H9 (cell line): ENCODE measurements at regions not wholly inside any gene's neighbourhood (a gene's known extent, or its start where the extent isn't known, plus 50 kb on each side); places are given as distances from the start of the nearest gene placed in this dataset.

Experiments
- DNase-seq: peaks from one replicate; pipeline ENCODE4 v3.0.0-alpha.2; 2017
- H2AFZ ChIP-seq: one replicate; pipeline ENCODE4 v1.6.1; 2013; ENCODE audit warnings: mild to moderate bottlenecking, low read length, control low read depth, moderate library complexity
- H2AK5ac ChIP-seq: 2 replicates; pipeline ENCODE4 v1.6.1; 2013; ENCODE audit warnings: low read length, control low read depth, mixed read lengths; ENCODE audit not compliant: insufficient read length
- H2BK120ac ChIP-seq: one replicate; pipeline ENCODE4 v1.6.1; 2013; ENCODE audit warnings: low read depth, mild to moderate bottlenecking, low read length, control low read depth, inconsistent platforms; ENCODE audit not compliant: poor library complexity, severe bottlenecking
- H2BK12ac ChIP-seq: 2 replicates; pipeline ENCODE4 v1.6.1; 2013; ENCODE audit warnings: low read length, control low read depth, mixed read lengths, low read depth; ENCODE audit not compliant: insufficient read length
- H2BK15ac ChIP-seq: 2 replicates; pipeline ENCODE4 v1.6.1; 2013; ENCODE audit warnings: low read depth, low read length, control low read depth
- H2BK20ac ChIP-seq: one replicate; pipeline ENCODE4 v1.6.1; 2013; ENCODE audit warnings: low read depth, mild to moderate bottlenecking, low read length, control low read depth, inconsistent platforms; ENCODE audit not compliant: poor library complexity, severe bottlenecking
- H2BK5ac ChIP-seq: 2 replicates; pipeline ENCODE4 v1.6.1; 2013; ENCODE audit warnings: low read length, control low read depth, mixed read lengths; ENCODE audit not compliant: insufficient read length
- H3K14ac ChIP-seq: 2 replicates; pipeline ENCODE4 v1.6.1; 2013; ENCODE audit warnings: low read length, control low read depth; ENCODE audit not compliant: insufficient read depth
- H3K18ac ChIP-seq: 2 replicates; pipeline ENCODE4 v1.6.1; 2013; ENCODE audit warnings: low read depth, mild to moderate bottlenecking, mixed read lengths, low read length, control low read depth; ENCODE audit not compliant: insufficient read length
- H3K23ac ChIP-seq: 2 replicates; pipeline ENCODE4 v1.6.1; 2013; ENCODE audit warnings: low read length, control low read depth, mixed read lengths, low read depth; ENCODE audit not compliant: insufficient read length
- H3K23me2 ChIP-seq: 2 replicates; pipeline ENCODE4 v1.6.1; 2013; ENCODE audit warnings: low read depth, mild to moderate bottlenecking, mixed read lengths, low read length, control low read depth; ENCODE audit not compliant: insufficient read length, poor library complexity, severe bottlenecking
- H3K27ac ChIP-seq: 2 replicates; pipeline ENCODE4 v1.5.1; 2013; ENCODE audit warnings: low read length, control low read depth, mixed read lengths, low read depth; ENCODE audit not compliant: insufficient read length
- H3K27me3 ChIP-seq: 2 replicates; pipeline ENCODE4 v1.6.1; 2013; ENCODE audit warnings: low read length, control low read depth, inconsistent platforms; ENCODE audit not compliant: insufficient read depth
- H3K4ac ChIP-seq: 2 replicates; pipeline ENCODE4 v1.6.1; 2013; ENCODE audit warnings: low read depth, mild to moderate bottlenecking, control low read depth, inconsistent platforms, low read length, moderate library complexity
- H3K4me1 ChIP-seq: 2 replicates; pipeline ENCODE4 v1.6.1; 2013; ENCODE audit warnings: low read length, control low read depth, inconsistent platforms; ENCODE audit not compliant: insufficient read depth
- H3K4me2 ChIP-seq: 2 replicates; pipeline ENCODE4 v1.6.1; 2013; ENCODE audit warnings: low read length, control low read depth, mixed read lengths; ENCODE audit not compliant: insufficient read length, insufficient read depth
- H3K56ac ChIP-seq: 2 replicates; pipeline ENCODE4 v1.6.1; 2013; ENCODE audit warnings: low read depth, mild to moderate bottlenecking, mixed read lengths, low read length, control low read depth; ENCODE audit not compliant: insufficient read length
- H3K79me1 ChIP-seq: 2 replicates; pipeline ENCODE4 v1.6.1; 2013; ENCODE audit warnings: low read depth, mild to moderate bottlenecking, moderate library complexity, low read length, control low read depth, inconsistent platforms; ENCODE audit not compliant: insufficient read depth, poor library complexity, severe bottlenecking
- H3K79me2 ChIP-seq: 2 replicates; pipeline ENCODE4 v1.6.1; 2013; ENCODE audit warnings: low read length, control low read depth, inconsistent platforms; ENCODE audit not compliant: insufficient read depth
- H3K9ac ChIP-seq: 2 replicates; pipeline ENCODE4 v1.6.1; 2013; ENCODE audit warnings: low read length, control low read depth, mixed read lengths; ENCODE audit not compliant: insufficient read length; ENCODE audit errors: extremely low read depth
- H3K9me3 ChIP-seq: one replicate; pipeline ENCODE4 v1.6.1; 2013; ENCODE audit warnings: low read depth, low read length, inconsistent platforms; ENCODE audit not compliant: control insufficient read depth
- H3T11ph ChIP-seq: one replicate; pipeline ENCODE4 v1.6.1; 2013; ENCODE audit warnings: mild to moderate bottlenecking, low read length, control low read depth, inconsistent platforms
- H4K20me1 ChIP-seq: one replicate; pipeline ENCODE4 v1.6.1; 2013; ENCODE audit not compliant: control insufficient read depth, insufficient read length, insufficient read depth
- H4K5ac ChIP-seq: 2 replicates; pipeline ENCODE4 v1.6.1; 2013; ENCODE audit warnings: low read depth, mild to moderate bottlenecking, mixed read lengths, low read length, control low read depth; ENCODE audit not compliant: insufficient read length
- H4K8ac ChIP-seq: replicated peaks from 2 replicates; pipeline ENCODE4 v1.6.1; 2013; ENCODE audit warnings: low read length, control low read depth, mixed read lengths, low read depth; ENCODE audit not compliant: insufficient read length
- H4K91ac ChIP-seq: 2 replicates; pipeline ENCODE4 v1.6.1; 2013; ENCODE audit warnings: low read depth, mild to moderate bottlenecking, moderate library complexity, mixed read lengths, low read length, control low read depth; ENCODE audit not compliant: insufficient read length
- H3K27ac Mint-ChIP-seq, 3 experiments: 2 replicates in 2 of 3; 3 replicates in 1 of 3; pipeline ENCODE4 v1.8.0; 2020 to 2021; ENCODE audit warnings: mixed read lengths in 3 of 3, mild to moderate bottlenecking in 1 of 3, moderate library complexity in 1 of 3
- H3K27me3 Mint-ChIP-seq: 2 replicates; pipeline ENCODE4 v1.8.0; 2021; ENCODE audit warnings: low read depth, mild to moderate bottlenecking, moderate library complexity, mixed read lengths
- H3K36me3 Mint-ChIP-seq, 3 experiments: 2 replicates in 2 of 3; 3 replicates in 1 of 3; pipeline ENCODE4 v1.8.0; 2020 to 2021; ENCODE audit warnings: low read depth in 3 of 3, mixed read lengths in 3 of 3; ENCODE audit not compliant: insufficient read depth in 1 of 3
- H3K4me1 Mint-ChIP-seq, 2 experiments: 2 replicates each; pipeline ENCODE4 v1.8.0; 2020; ENCODE audit warnings: mixed read lengths in 2 of 2
- H3K4me3 Mint-ChIP-seq, 2 experiments: 2 replicates in 1 of 2; 3 replicates in 1 of 2; pipeline ENCODE4 v1.8.0; 2020 to 2021; ENCODE audit warnings: mild to moderate bottlenecking in 2 of 2, mixed read lengths in 2 of 2, moderate library complexity in 1 of 2
- H3K9me3 Mint-ChIP-seq, 2 experiments: 2 replicates in 1 of 2; 3 replicates in 1 of 2; pipeline ENCODE4 v1.8.0; 2020; ENCODE audit warnings: mild to moderate bottlenecking in 2 of 2, mixed read lengths in 2 of 2, moderate library complexity in 1 of 2
- WGBS: extraction: QIAGEN DNeasy Blood & Tissue Kit; methylation state at CpG from one replicate; pipeline ENCODE4 v1.1.7; 2013; ENCODE audit warnings: missing lambda C conversion rate, low lambda C conversion rate, mixed read lengths; ENCODE audit not compliant: insufficient read length; ENCODE audit errors: extremely low coverage; 5-methylcytosine and 5-hydroxymethylcytosine counted together
- TF ChIP-seq, protein P1 (sequence below): fragments of 200-600 bp; sonication (generic); conservative IDR thresholded peaks from 3 replicates; pipeline ENCODE4 v1.8.0; 2021; ENCODE audit warnings: antibody characterized with exemption, mild to moderate bottlenecking

DNA sequence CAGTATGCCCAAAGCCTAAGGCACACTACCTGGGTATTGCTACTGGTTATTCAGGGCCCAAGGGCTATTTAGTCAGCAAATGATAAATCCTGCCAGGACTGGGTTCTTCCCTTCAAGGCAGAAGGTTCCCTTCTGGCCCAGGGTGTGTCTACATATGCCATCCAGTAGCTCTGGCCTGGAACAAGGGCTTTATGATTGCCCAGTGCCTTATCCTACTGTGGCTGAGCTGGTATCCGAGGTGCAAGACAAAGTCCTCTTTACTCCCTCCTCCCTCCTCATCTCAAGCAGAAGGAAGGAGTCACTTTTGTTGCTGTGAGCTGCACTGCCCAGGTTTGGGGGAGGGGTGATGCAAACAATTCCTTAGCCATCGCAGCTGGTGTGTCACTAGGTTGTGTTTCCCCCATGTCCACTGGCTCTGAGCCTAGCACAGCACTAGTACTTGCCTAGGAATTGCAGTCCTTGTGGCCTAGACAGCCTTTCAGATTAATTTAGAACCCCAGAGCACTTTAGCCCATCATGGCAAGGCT, 221.8 kb upstream of the TGFBR2 start:
- H2AFZ ChIP-seq: no peak overlapping the region
- no peak overlapping the region for H3K27ac Mint-ChIP-seq

More for the DNA sequence above, 221.8 kb upstream of the TGFBR2 start:
- Histone ChIP-seq H3K4me1 (no peaks in the 10 kb centered on the region), H2BK5ac (no peak overlapping the region), H2BK12ac (no peak overlapping the region), H4K8ac (no peak overlapping the region), H3T11ph (no peak overlapping the region), H2BK20ac (no peak overlapping the region), H3K4me2 (no peak overlapping the region), H4K5ac (no peak overlapping the region), H3K23me2 (no peaks in the 10 kb centered on the region), H2BK15ac (no peak overlapping the region), H3K9me3 (no peaks in the 10 kb centered on the region), H3K79me2 (no peaks in the 10 kb centered on the region), H3K27ac (no peak overlapping the region), H3K4ac (no peak overlapping the region), H3K18ac (no peak overlapping the region), H2AK5ac (no peak overlapping the region), H3K14ac (no peak overlapping the region; the same call in 1 of the 2 replicates), H3K27me3 (no peaks in the 10 kb centered on the region), H2BK120ac (no peak overlapping the region), H3K9ac (no peak overlapping the region), H3K79me1 (no peaks in the 10 kb centered on the region), H4K20me1 (no peaks in the 10 kb centered on the region), H3K56ac (no peak overlapping the region), H4K91ac (no peak overlapping the region), H3K23ac (no peak overlapping the region)
- Mint-ChIP-seq H3K9me3 (peaks cover 21 to 27% of the 10 kb centered on the region in 2 experiments), H3K36me3 (peaks cover 2 to 16% (median 9%) of the 10 kb centered on the region in 3 experiments; a peak in 5 of 7 replicates), H3K4me3 (no peak overlapping the region), H3K27me3 (no peaks in the 10 kb centered on the region), H3K4me1 (no peaks in the 10 kb centered on the region)
- TF ChIP-seq, protein P1, sequence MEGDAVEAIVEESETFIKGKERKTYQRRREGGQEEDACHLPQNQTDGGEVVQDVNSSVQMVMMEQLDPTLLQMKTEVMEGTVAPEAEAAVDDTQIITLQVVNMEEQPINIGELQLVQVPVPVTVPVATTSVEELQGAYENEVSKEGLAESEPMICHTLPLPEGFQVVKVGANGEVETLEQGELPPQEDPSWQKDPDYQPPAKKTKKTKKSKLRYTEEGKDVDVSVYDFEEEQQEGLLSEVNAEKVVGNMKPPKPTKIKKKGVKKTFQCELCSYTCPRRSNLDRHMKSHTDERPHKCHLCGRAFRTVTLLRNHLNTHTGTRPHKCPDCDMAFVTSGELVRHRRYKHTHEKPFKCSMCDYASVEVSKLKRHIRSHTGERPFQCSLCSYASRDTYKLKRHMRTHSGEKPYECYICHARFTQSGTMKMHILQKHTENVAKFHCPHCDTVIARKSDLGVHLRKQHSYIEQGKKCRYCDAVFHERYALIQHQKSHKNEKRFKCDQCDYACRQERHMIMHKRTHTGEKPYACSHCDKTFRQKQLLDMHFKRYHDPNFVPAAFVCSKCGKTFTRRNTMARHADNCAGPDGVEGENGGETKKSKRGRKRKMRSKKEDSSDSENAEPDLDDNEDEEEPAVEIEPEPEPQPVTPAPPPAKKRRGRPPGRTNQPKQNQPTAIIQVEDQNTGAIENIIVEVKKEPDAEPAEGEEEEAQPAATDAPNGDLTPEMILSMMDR: no peak
- no peak for DNase-seq
- WGBS: no CpG with 5 or more reads among the region's 2 CpGs
